ENCODE measurements at regions not wholly inside any gene's neighbourhood (a gene's known extent, or its start where the extent isn't known, plus 50 kb on each side); places are given as distances from the start of the nearest gene placed in this dataset.

GRCh38 chr14:71380271-71380670, 473.0 kb downstream of the PCNX1 start:
- H3K27ac ChIP-seq = no peak overlapping the region
- H3F3A ChIP-seq (ENCODE audit: insufficient read depth, low read depth) = peaks cover 26% of the 10 kb centered on the region
- peaks cover 3% of the 10 kb centered on the region for H4K20me1 ChIP-seq (ENCODE audit: insufficient read depth)
- ChIA-PET CTCF (no interaction called here), POLR2A (ENCODE audit: unreplicated experiment) (no interaction called here)
- no peak overlapping the region for H3K4me3 ChIP-seq
- no peak overlapping the region for H3K4me2 ChIP-seq
- intact Hi-C loops (cut with micrococcal nuclease; ENCODE audit: unreplicated experiment) = no loop called here
- H3K9me3 ChIP-seq (ENCODE audit: insufficient read depth, low read depth) = peaks cover 4% of the 10 kb centered on the region; the same call in 1 of the 2 replicates
- peak in 1 of 2 experiments; percentile 55 for DNase-seq
- peaks cover 100% of the 10 kb centered on the region for H3K79me2 ChIP-seq (ENCODE audit: low read depth)
- no peak overlapping the region for H2AFZ ChIP-seq
- H3K9me2 ChIP-seq (ENCODE audit: insufficient read depth) = no peaks in the 10 kb centered on the region
- H3K27me3 ChIP-seq (ENCODE audit: insufficient read depth, low read depth) = no peaks in the 10 kb centered on the region
- no peak for TF ChIP-seq EZH2 (IDR thresholded peaks at IDR 0.05; ENCODE audit: low read depth)
- no peak for TF ChIP-seq CTCF (conservative IDR thresholded peaks at IDR 0.05)
- no TSS peak for BruUV-seq (replicated peaks)
- H3K36me3 ChIP-seq (ENCODE audit: low read depth) = peaks cover 20% of the 10 kb centered on the region; the same call in 1 of the 2 replicates
- no peaks in the 10 kb centered on the region; the same call in 1 of the 2 replicates for H3K4me1 ChIP-seq (replicated peaks; ENCODE audit: insufficient read depth)

GRCh38 chr14:71381814-71382213, 474.6 kb downstream of the PCNX1 start:
- ChIA-PET POLR2A (ENCODE audit: unreplicated experiment) (no interaction called here), CTCF (no interaction called here)

GRCh38 chr14:71382315-71382714, 475.1 kb downstream of the PCNX1 start:
- POLR2A ChIA-PET (ENCODE audit: unreplicated experiment) = no interaction called here
- intact Hi-C loops (cut with micrococcal nuclease; ENCODE audit: unreplicated experiment) = no loop called here
- Histone ChIP-seq H3K4me1 (replicated peaks; ENCODE audit: insufficient read depth) (no peaks in the 10 kb centered on the region; the same call in 1 of the 2 replicates), H3F3A (ENCODE audit: insufficient read depth, low read depth) (peaks cover 13% of the 10 kb centered on the region), H3K27me3 (ENCODE audit: insufficient read depth, low read depth) (no peaks in the 10 kb centered on the region), H3K36me3 (ENCODE audit: low read depth) (0 out of 2 replicates have a peak, but pooled peaks cover 11% of the 10 kb centered on the region), H3K4me2 (no peak overlapping the region), H3K9me3 (ENCODE audit: insufficient read depth, low read depth) (no peaks in the 10 kb centered on the region), H3K9me2 (ENCODE audit: insufficient read depth) (no peaks in the 10 kb centered on the region), H4K20me1 (ENCODE audit: insufficient read depth) (peaks cover 10% of the 10 kb centered on the region), H2AFZ (no peak overlapping the region), H3K27ac (no peak overlapping the region), H3K4me3 (no peak overlapping the region), H3K79me2 (ENCODE audit: low read depth) (peaks cover 96% of the 10 kb centered on the region)
- no peak for DNase-seq
- CTCF ChIA-PET = no interaction called here
- TF ChIP-seq CTCF (conservative IDR thresholded peaks at IDR 0.05) = no peak
- no peak for TF ChIP-seq EZH2 (IDR thresholded peaks at IDR 0.05; ENCODE audit: low read depth)
- no TSS peak for BruUV-seq (replicated peaks)

More at GRCh38 chr14:71381814-71382213, 474.6 kb downstream of the PCNX1 start:
- H3K36me3 ChIP-seq (ENCODE audit: low read depth) = 0 out of 2 replicates have a peak, but pooled peaks cover 11% of the 10 kb centered on the region
- TF ChIP-seq CTCF (conservative IDR thresholded peaks at IDR 0.05) (no peak), EZH2 (IDR thresholded peaks at IDR 0.05; ENCODE audit: low read depth) (no peak)
- H3K9me3 ChIP-seq (ENCODE audit: insufficient read depth, low read depth) = no peaks in the 10 kb centered on the region
- no peaks in the 10 kb centered on the region for H3K9me2 ChIP-seq (ENCODE audit: insufficient read depth)
- DNase-seq = no peak
- no peaks in the 10 kb centered on the region; the same call in 1 of the 2 replicates for H3K4me1 ChIP-seq (replicated peaks; ENCODE audit: insufficient read depth)
- intact Hi-C loops (cut with micrococcal nuclease; ENCODE audit: unreplicated experiment) = no loop called here
- H2AFZ ChIP-seq = no peak overlapping the region
- H3K27ac ChIP-seq = no peak overlapping the region
- H3K27me3 ChIP-seq (ENCODE audit: insufficient read depth, low read depth) = no peaks in the 10 kb centered on the region
- H3K4me3 ChIP-seq = no peak overlapping the region
- no peak overlapping the region for H3K4me2 ChIP-seq
- H4K20me1 ChIP-seq (ENCODE audit: insufficient read depth) = peaks cover 9% of the 10 kb centered on the region
- no TSS peak for BruUV-seq (replicated peaks)
- peaks cover 14% of the 10 kb centered on the region for H3F3A ChIP-seq (ENCODE audit: insufficient read depth, low read depth)
- H3K79me2 ChIP-seq (ENCODE audit: low read depth) = peaks cover 96% of the 10 kb centered on the region

All from PC-9 (cell line).